H1 (cell line): ENCODE measurements at regions not wholly inside any gene's neighbourhood (a gene's known extent, or its start where the extent isn't known, plus 50 kb on each side); places are given as distances from the start of the nearest gene placed in this dataset.

Experiments used
- CTCF ChIA-PET: fragments of 300-600 bp; sonication (Branson Sonifier 250); formaldehyde crosslinking; loops from one replicate; lab custom pipeline; 2021; ENCODE audit not compliant: partially characterized antibody; lab: Charles Lee
- POLR2A ChIA-PET: fragments of 300-600 bp; sonication (Branson Sonifier 250); formaldehyde crosslinking; loops from one replicate; lab custom pipeline; 2021; ENCODE audit warnings: inconsistent platforms; ENCODE audit not compliant: partially characterized antibody; lab: Charles Lee
- DNase-seq, 2 experiments: peaks; one replicate each; pipeline versions ENCODE4 v3.0.0 to v3.0.0-alpha.2; 2010 to 2022; ENCODE audit warnings: low spot score in 2 of 2, low read depth in 1 of 2, mixed read lengths in 1 of 2
- FAIRE-seq: peaks from 2 replicates; lab custom pipeline; 2011; peaks lifted over from hg19 to GRCh38; lab: Jason Lieb, UNC
- H2AFZ ChIP-seq: 2 replicates; pipeline ENCODE4 v1.8.1; 2012; ENCODE audit warnings: low read length, inconsistent platforms
- H2AK5ac ChIP-seq: 2 replicates; pipeline ENCODE4 v1.6.1; 2013; ENCODE audit warnings: low read depth, low read length
- H2BK120ac ChIP-seq: replicated peaks from 2 replicates; pipeline ENCODE3; 2013; ENCODE audit warnings: low read depth, low read length, inconsistent platforms
- H2BK12ac ChIP-seq: 2 replicates; pipeline ENCODE4 v1.6.1; 2013; ENCODE audit warnings: low read depth, low read length
- H2BK15ac ChIP-seq: 2 replicates; pipeline ENCODE4 v1.6.1; 2013; ENCODE audit warnings: low read length
- H2BK20ac ChIP-seq: 2 replicates; pipeline ENCODE4 v1.6.1; 2013; ENCODE audit warnings: low read length
- H2BK5ac ChIP-seq: 2 replicates; pipeline ENCODE4 v1.6.1; 2013; ENCODE audit warnings: low read depth, low read length
- H3K14ac ChIP-seq: 2 replicates; pipeline ENCODE4 v1.6.1; 2013; ENCODE audit warnings: inconsistent platforms; ENCODE audit not compliant: insufficient read length
- H3K18ac ChIP-seq: 2 replicates; pipeline ENCODE4 v1.6.1; 2013; ENCODE audit warnings: low read length; ENCODE audit errors: extremely low read depth
- H3K23ac ChIP-seq: 2 replicates; pipeline ENCODE4 v1.6.1; 2013; ENCODE audit warnings: inconsistent platforms; ENCODE audit not compliant: insufficient read length
- H3K23me2 ChIP-seq: 2 replicates; pipeline ENCODE4 v1.6.1; 2013; ENCODE audit warnings: low read depth, low read length
- H3K27ac ChIP-seq: 2 replicates; pipeline ENCODE4 v1.6.1; 2011; ENCODE audit warnings: low read depth, low read length, inconsistent platforms
- H3K27me3 ChIP-seq, 4 experiments: replicated peaks in 1 of 4; 1 replicate in 1 of 4; 2 replicates in 3 of 4; pipeline versions ENCODE4 v1.6.1 to v1.8.1; 2011 to 2013; ENCODE audit warnings: low read length in 3 of 4, mild to moderate bottlenecking in 3 of 4, inconsistent platforms in 2 of 4, mixed read lengths in 2 of 4, moderate library complexity in 1 of 4; ENCODE audit not compliant: control insufficient read depth in 3 of 4, insufficient read depth in 3 of 4; ENCODE audit errors: extremely low read depth in 1 of 4
- H3K36me3 ChIP-seq, 4 experiments: 2 replicates each; pipeline versions ENCODE4 v1.6.1 to v1.8.1; 2011 to 2013; ENCODE audit warnings: mild to moderate bottlenecking in 4 of 4, low read length in 3 of 4, moderate library complexity in 2 of 4, control low read depth in 1 of 4, inconsistent platforms in 1 of 4; ENCODE audit not compliant: insufficient read depth in 4 of 4, control insufficient read depth in 2 of 4
- H3K4ac ChIP-seq: replicated peaks from 2 replicates; pipeline ENCODE3; 2013; ENCODE audit warnings: low read length, low read depth, mixed read lengths, inconsistent platforms; ENCODE audit not compliant: insufficient read length
- H3K4me1 ChIP-seq, 4 experiments: replicated peaks in 1 of 4; 1 replicate in 1 of 4; 2 replicates in 3 of 4; pipeline versions ENCODE4 v1.6.1 to v1.8.1; 2011 to 2013; ENCODE audit warnings: low read length in 3 of 4, inconsistent platforms in 2 of 4, mixed read lengths in 1 of 4; ENCODE audit not compliant: insufficient read depth in 4 of 4, control insufficient read depth in 3 of 4
- H3K4me2 ChIP-seq, 2 experiments: 2 replicates each; pipeline versions ENCODE4 v1.6.1 to v1.8.1; 2011 to 2013; ENCODE audit warnings: low read depth in 2 of 2, low read length in 2 of 2, control low read depth in 1 of 2, inconsistent platforms in 1 of 2, mild to moderate bottlenecking in 1 of 2; ENCODE audit not compliant: insufficient read depth in 1 of 2
- H3K4me3 ChIP-seq, 4 experiments: fragments of 200-600, 300-600 bp in 1 of 4; sonication (generic), shearing (Covaris generic), sonication (Bioruptor Twin) in 1 of 4; 2 replicates each; pipeline versions ENCODE4 v1.5.1 to v1.8.1; 2011 to 2016; ENCODE audit warnings: low read length in 4 of 4, low read depth in 3 of 4, control low read depth in 2 of 4, inconsistent platforms in 2 of 4, mild to moderate bottlenecking in 2 of 4, mixed read lengths in 1 of 4, moderate library complexity in 1 of 4; ENCODE audit not compliant: insufficient read depth in 2 of 4; ENCODE audit errors: extremely low read depth in 1 of 4
- H3K56ac ChIP-seq: replicated peaks from 2 replicates; pipeline ENCODE3; 2013; ENCODE audit warnings: low read depth, mild to moderate bottlenecking, mixed read lengths, low read length, inconsistent platforms; ENCODE audit not compliant: insufficient read length
- H3K79me1 ChIP-seq: 2 replicates; pipeline ENCODE4 v1.6.1; 2013; ENCODE audit warnings: low read depth, low read length, control low read depth
- H3K79me2 ChIP-seq, 2 experiments: 2 replicates each; pipeline versions ENCODE4 v1.6.1 to v1.8.1; 2012 to 2013; ENCODE audit warnings: low read length in 2 of 2, mild to moderate bottlenecking in 2 of 2, inconsistent platforms in 1 of 2; ENCODE audit not compliant: insufficient read depth in 2 of 2, control insufficient read depth in 1 of 2
- H3K9ac ChIP-seq, 4 experiments: replicated peaks in 1 of 4; 1 replicate in 1 of 4; 2 replicates in 3 of 4; pipeline versions ENCODE4 v1.6.1 to v1.8.1; 2011 to 2013; ENCODE audit warnings: low read depth in 3 of 4, low read length in 3 of 4, control low read depth in 2 of 4, mild to moderate bottlenecking in 2 of 4, moderate library complexity in 2 of 4, inconsistent platforms in 1 of 4; ENCODE audit errors: extremely low read depth in 1 of 4
- H3K9me3 ChIP-seq, 2 experiments: 2 replicates each; pipeline versions ENCODE4 v1.6.1 to v1.8.1; 2012 to 2013; ENCODE audit warnings: mild to moderate bottlenecking in 2 of 2, moderate library complexity in 2 of 2, control low read depth in 1 of 2, inconsistent platforms in 1 of 2, low read depth in 1 of 2, low read length in 1 of 2, mixed read lengths in 1 of 2; ENCODE audit not compliant: insufficient read depth in 2 of 2
- H4K20me1 ChIP-seq, 2 experiments: replicated peaks in 1 of 2; 2 replicates each; pipeline versions ENCODE3 to v1.8.1; 2011 to 2013; ENCODE audit warnings: inconsistent platforms in 2 of 2, low read length in 2 of 2, mild to moderate bottlenecking in 1 of 2; ENCODE audit not compliant: insufficient read depth in 2 of 2, control insufficient read depth in 1 of 2
- H4K5ac ChIP-seq: 2 replicates; pipeline ENCODE4 v1.6.1; 2013; ENCODE audit warnings: low read length, low read depth, mixed read lengths, inconsistent platforms; ENCODE audit not compliant: insufficient read length
- H4K8ac ChIP-seq: 2 replicates; pipeline ENCODE4 v1.8.0; 2013; ENCODE audit warnings: mild to moderate bottlenecking, moderate library complexity, low read length, inconsistent platforms; ENCODE audit not compliant: insufficient read depth; ENCODE audit errors: extremely low read depth
- H4K91ac ChIP-seq: replicated peaks from 2 replicates; pipeline ENCODE3; 2013; ENCODE audit warnings: low read length, mixed read lengths, inconsistent platforms; ENCODE audit not compliant: insufficient read length
- RBBP5 ChIP-seq: IDR thresholded peaks from 2 replicates; pipeline ENCODE4 v1.7.1; 2012; ENCODE audit warnings: low read depth, mild to moderate bottlenecking, inconsistent platforms, low read length, moderate library complexity, borderline replicate concordance
- RXRA ChIP-seq: IDR thresholded peaks from 2 replicates; pipeline ENCODE4 v1.6.1; 2011; ENCODE audit warnings: low read depth, mild to moderate bottlenecking, low read length, moderate library complexity; ENCODE audit not compliant: insufficient read depth
- WGBS, 2 experiments: shearing (Covaris generic) in 1 of 2; methylation state at CpG; one replicate each; pipeline versions ENCODE4 v1.1.6 to v1.1.7; 2013 to 2015; ENCODE audit warnings: low lambda C conversion rate in 2 of 2, mixed read lengths in 2 of 2, inconsistent platforms in 1 of 2, low coverage in 1 of 2, missing lambda C conversion rate in 1 of 2; ENCODE audit not compliant: insufficient replicate concordance in 2 of 2, insufficient coverage in 1 of 2, insufficient read length in 1 of 2; ENCODE audit errors: extremely low coverage in 1 of 2, missing lambda C conversion rate in 1 of 2; 5-methylcytosine and 5-hydroxymethylcytosine counted together

DNA sequence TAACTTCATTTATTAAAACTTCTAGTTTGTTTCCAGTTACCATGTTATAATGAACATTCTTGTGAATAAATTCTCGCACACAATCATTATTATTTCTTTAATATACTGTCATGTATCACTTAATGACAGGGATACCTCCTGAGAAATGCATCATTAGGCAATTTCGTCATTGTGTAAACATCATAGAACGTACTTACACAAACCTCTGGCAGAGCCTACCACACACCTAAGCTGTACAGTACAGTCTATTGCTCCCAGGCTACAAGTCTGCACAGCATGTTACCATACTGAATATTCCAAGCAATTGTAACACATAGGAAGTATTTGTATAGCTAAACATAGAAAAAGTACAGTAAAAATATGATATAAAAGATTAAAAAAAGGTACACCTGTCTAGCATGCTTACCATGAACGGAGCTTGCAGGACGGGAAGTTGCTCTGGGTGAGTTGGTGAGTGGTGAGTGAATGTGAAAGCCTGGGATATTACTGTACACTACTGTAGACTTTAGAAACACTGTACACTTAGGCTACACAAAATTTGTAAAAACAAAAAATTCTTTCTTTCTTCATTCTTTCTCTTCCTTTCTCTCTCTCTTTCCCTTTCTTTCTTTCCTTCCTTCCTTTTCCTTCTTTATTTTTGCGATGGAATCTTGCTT, 268.2 kb upstream of the SOX4 start:
- no peak overlapping the region for H3K4ac ChIP-seq
- no peak overlapping the region for H3K4me2 ChIP-seq
- H3K4me1 ChIP-seq = peaks cover 0 to 10% (median 0%) of the 10 kb centered on the region in 4 experiments; a peak in 3 of 7 replicates
- H3K79me2 ChIP-seq = no peaks in the 10 kb centered on the region; a peak in 1 of 4 replicates
- no peak overlapping the region for H3K18ac ChIP-seq
- no peak overlapping the region for H2BK5ac ChIP-seq
- H2AK5ac ChIP-seq = no peak overlapping the region
- H2BK120ac ChIP-seq = no peak overlapping the region
- H3K56ac ChIP-seq = no peak overlapping the region
- H3K14ac ChIP-seq = no peak overlapping the region
- no peak overlapping the region for H4K8ac ChIP-seq
- no peak overlapping the region for H3K23ac ChIP-seq
- no peaks in the 10 kb centered on the region for H3K23me2 ChIP-seq
- H3K9ac ChIP-seq = no peak overlapping the region
- no peak for FAIRE-seq
- H2BK12ac ChIP-seq = no peak overlapping the region
- DNase-seq = no peak
- no peak overlapping the region for H2BK15ac ChIP-seq
- CTCF ChIA-PET = interaction anchor here (1.2 kb wide), 1 partner anchor 168 kb away, joined by 3 read pairs; no protein-coding TSS in a partner anchor
- no peak overlapping the region for H4K91ac ChIP-seq
- no peak overlapping the region for H4K5ac ChIP-seq
- 96% methylated on average over 6 of the region's 6 CpGs; no CpG with 5 or more reads in 1 of the 2 experiments for WGBS, 2 experiments
- no peak overlapping the region for H3K27ac ChIP-seq
- no peaks in the 10 kb centered on the region for H3K9me3 ChIP-seq
- no peak overlapping the region for H2BK20ac ChIP-seq
- no peak overlapping the region for H3K4me3 ChIP-seq
- no peaks in the 10 kb centered on the region for H4K20me1 ChIP-seq
- H3K27me3 ChIP-seq = no peaks in the 10 kb centered on the region
- POLR2A ChIA-PET = interaction anchor here (0.6 kb wide), 1 partner anchor 17 kb away, joined by 3 read pairs; no protein-coding TSS in a partner anchor
- H3K79me1 ChIP-seq = no peaks in the 10 kb centered on the region
- no peaks in the 10 kb centered on the region for H3K36me3 ChIP-seq
- H2AFZ ChIP-seq = no peak overlapping the region
- no peak for TF ChIP-seq RXRA
- no peak for TF ChIP-seq RBBP5
